Cardiac fibroblast (primary cell): ENCODE measurements at regions not wholly inside any gene's neighbourhood (a gene's known extent, or its start where the extent isn't known, plus 50 kb on each side); places are given as distances from the start of the nearest gene placed in this dataset.

Source experiments
- DNase-seq, 2 donors: peaks; one replicate each; pipeline versions ENCODE4 v3.0.0 to v3.0.0-alpha.2; 2010; ENCODE audit warnings: low read depth in 2 of 2
- H3K4me3 ChIP-seq, 2 donors: replicated peaks in 1 of 2; 1 replicate in 1 of 2; 2 replicates in 1 of 2; pipeline ENCODE4 v1.5.1; 2011; ENCODE audit warnings: low read depth in 2 of 2, low read length in 2 of 2, mild to moderate bottlenecking in 2 of 2, moderate library complexity in 1 of 2
- TF ChIP-seq, protein P1 (sequence below): IDR thresholded peaks from one replicate; pipeline ENCODE4 v1.5.1; 2011; ENCODE audit warnings: low read depth, mild to moderate bottlenecking, low read length, inconsistent platforms

DNA sequence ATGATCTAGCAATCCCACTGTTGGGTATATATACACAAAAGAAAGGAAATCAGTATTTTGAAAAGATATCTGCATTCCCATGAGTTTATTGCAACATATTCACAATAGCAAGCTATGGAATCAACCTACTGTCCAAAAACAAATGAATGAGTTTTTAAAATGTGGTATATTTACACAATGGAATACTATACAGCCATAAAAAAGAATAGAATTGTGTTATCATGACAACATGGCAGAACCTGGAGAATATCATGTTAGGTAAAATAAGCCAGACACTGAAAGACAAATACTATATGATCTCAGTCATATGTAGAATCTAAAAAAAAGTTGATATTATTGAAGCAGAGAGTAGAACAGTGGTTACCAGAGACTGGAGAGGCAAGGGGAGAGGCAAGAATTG lies 732.6 kb downstream of the MCTP2 start:
- TF ChIP-seq, protein P1, sequence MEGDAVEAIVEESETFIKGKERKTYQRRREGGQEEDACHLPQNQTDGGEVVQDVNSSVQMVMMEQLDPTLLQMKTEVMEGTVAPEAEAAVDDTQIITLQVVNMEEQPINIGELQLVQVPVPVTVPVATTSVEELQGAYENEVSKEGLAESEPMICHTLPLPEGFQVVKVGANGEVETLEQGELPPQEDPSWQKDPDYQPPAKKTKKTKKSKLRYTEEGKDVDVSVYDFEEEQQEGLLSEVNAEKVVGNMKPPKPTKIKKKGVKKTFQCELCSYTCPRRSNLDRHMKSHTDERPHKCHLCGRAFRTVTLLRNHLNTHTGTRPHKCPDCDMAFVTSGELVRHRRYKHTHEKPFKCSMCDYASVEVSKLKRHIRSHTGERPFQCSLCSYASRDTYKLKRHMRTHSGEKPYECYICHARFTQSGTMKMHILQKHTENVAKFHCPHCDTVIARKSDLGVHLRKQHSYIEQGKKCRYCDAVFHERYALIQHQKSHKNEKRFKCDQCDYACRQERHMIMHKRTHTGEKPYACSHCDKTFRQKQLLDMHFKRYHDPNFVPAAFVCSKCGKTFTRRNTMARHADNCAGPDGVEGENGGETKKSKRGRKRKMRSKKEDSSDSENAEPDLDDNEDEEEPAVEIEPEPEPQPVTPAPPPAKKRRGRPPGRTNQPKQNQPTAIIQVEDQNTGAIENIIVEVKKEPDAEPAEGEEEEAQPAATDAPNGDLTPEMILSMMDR = no peak
- H3K4me3 ChIP-seq = no peak overlapping the region
- no peak for DNase-seq

DNA sequence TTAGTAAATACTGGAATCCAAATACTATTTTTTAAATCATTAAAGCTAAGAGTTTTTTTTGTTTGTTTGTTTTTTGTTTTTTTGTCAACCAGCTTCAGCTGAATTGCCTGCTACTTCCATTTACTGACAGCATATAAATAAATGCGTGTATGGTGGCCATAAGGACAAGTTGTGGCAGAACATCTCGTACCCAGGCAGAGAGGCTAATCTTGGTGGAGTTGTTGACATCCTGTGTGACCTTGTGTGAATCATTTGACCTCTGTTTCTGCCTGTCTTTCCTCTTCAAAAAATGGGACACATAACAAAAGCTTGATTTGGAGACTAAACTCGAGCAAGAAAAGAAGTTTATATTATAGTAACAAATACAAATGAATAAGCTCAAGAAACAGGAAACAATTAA lies 734.2 kb downstream of the MCTP2 start:
- TF ChIP-seq, protein P1 = no peak
- no peak overlapping the region for H3K4me3 ChIP-seq
- peak; percentile 13 to 39 for DNase-seq

DNA sequence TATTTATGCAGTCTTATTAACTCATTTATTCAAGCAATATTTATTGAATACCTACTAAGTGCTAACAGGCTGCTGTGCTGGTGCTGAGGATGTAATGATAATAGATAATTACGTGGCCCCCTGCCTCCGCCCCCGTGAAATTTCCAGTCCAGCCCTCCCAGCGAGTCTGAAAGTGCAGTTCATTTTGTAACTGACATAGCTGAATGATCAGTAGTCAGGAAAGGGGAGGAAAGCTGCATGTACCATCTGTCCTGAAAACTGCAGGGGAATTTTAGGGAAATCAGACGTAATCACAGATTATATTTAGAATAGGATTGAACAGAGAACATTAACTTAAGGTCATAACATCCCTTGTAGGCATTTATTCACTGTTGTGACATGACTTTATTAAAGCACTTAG lies 736.8 kb downstream of the MCTP2 start:
- peak; percentile 2 to 49 for DNase-seq
- TF ChIP-seq, protein P1 = no peak
- no peak overlapping the region for H3K4me3 ChIP-seq

DNA sequence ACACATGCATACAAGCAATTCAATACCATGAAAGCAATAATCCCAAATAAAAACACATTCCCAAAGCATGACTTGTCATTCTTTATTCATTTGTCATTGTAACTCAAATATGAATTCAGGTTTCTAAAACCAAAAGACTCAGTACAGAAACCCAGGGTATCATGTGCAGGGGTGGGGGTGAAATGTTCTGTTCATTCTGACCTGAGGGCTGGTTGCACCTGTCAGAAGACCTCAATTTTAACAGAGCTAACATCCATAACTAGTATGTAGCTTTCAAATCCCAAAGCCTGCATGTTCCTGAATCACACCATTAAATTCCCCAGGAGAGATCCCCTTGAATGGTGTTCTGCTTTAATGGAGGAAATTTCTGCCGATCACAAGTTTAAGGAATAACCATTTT lies 738.7 kb downstream of the MCTP2 start:
- TF ChIP-seq, protein P1 = no peak
- H3K4me3 ChIP-seq = no peak overlapping the region
- no peak for DNase-seq

DNA sequence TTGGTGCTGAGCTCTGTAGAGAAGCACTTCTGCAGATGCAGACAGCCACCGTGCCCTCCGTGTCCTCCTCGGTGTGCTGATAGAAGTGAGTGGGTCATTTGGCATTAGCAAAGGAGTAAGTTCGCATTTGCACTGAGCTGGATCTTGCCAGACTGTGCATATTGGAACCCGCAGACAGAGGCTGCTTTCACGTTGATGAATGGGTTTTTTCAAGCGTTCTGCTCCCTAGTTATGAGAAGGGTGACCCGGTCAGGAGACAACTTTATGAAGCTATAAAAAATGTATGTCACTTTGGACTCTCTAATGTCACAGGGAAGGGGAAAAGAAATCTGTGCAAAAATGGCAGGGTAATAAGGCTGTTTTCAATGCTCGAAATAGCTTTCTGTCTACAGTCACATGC lies 739.4 kb downstream of the MCTP2 start:
- TF ChIP-seq, protein P1 = no peak
- DNase-seq = no peak
- no peak overlapping the region for H3K4me3 ChIP-seq

DNA sequence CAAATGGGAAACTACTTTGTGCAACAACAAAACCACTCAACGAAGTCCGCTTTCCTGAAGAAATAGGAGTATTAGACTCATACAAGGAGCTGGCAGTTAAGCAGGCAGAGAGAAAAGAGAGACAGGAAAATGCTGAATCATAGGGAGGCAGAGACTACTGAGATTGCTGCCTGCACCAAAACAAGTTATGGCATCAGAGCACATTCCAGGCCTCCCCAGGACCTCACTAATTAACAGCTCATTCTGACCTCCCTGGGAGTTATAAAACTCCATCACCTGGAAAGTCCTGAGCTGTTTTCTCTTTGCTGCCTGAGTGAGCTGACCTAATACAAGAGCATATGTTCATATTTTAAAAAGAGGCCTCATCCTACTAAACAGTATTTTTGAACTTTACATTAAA lies 741.0 kb downstream of the MCTP2 start:
- DNase-seq = peak; percentile 37 to 38
- no peak overlapping the region for H3K4me3 ChIP-seq
- TF ChIP-seq, protein P1 = no peak

GRCh38 chr15:94987085-94987484 lies 755.7 kb downstream of the MCTP2 start:
- no peak for DNase-seq
- H3K4me3 ChIP-seq = no peak overlapping the region
- TF ChIP-seq, protein P1 = no peak
